OCI-LY1 (cell line): ENCODE measurements at regions not wholly inside any gene's neighbourhood (a gene's known extent, or its start where the extent isn't known, plus 50 kb on each side); places are given as distances from the start of the nearest gene placed in this dataset.

Source experiments
- EZH2 ChIP-seq: fragments of 200-600 bp; sonication (generic), shearing (Covaris generic); IDR thresholded peaks from 2 replicates; pipeline ENCODE4 v1.8.0; 2017; ENCODE audit warnings: borderline replicate concordance, mixed run types, mild to moderate bottlenecking, antibody characterized with exemption, low read length, moderate library complexity, mixed read lengths
- TF ChIP-seq, protein P1 (sequence below): fragments of 200-600 bp; sonication (generic), shearing (Covaris generic); IDR thresholded peaks from 2 replicates; pipeline ENCODE4 v1.5.1; 2017; ENCODE audit warnings: mild to moderate bottlenecking, antibody characterized with exemption, low read length, moderate library complexity, mixed read lengths

DNA sequence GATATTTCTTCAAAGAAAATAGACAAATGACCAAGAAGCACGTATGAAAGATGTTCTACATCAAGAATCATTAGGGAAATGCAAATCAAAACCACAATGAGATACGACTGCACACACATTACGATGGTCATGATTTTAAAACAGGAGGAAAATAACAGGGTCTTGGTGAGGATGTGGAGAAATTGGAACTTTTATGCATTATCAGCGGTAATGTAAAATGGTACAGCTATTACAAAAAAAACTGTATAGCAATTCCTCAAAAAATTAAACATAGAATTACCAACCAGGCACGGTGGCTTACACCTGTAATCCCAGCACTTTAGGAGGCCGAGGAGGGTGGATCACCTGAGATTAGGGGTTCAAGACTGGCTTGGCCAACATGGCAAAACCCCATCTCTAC, 178.8 kb upstream of the NEBL start:
- TF ChIP-seq, protein P1, sequence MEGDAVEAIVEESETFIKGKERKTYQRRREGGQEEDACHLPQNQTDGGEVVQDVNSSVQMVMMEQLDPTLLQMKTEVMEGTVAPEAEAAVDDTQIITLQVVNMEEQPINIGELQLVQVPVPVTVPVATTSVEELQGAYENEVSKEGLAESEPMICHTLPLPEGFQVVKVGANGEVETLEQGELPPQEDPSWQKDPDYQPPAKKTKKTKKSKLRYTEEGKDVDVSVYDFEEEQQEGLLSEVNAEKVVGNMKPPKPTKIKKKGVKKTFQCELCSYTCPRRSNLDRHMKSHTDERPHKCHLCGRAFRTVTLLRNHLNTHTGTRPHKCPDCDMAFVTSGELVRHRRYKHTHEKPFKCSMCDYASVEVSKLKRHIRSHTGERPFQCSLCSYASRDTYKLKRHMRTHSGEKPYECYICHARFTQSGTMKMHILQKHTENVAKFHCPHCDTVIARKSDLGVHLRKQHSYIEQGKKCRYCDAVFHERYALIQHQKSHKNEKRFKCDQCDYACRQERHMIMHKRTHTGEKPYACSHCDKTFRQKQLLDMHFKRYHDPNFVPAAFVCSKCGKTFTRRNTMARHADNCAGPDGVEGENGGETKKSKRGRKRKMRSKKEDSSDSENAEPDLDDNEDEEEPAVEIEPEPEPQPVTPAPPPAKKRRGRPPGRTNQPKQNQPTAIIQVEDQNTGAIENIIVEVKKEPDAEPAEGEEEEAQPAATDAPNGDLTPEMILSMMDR = no peak
- no peak for TF ChIP-seq EZH2
